Memory B cell (primary cell): ENCODE measurements at regions not wholly inside any gene's neighbourhood (a gene's known extent, or its start where the extent isn't known, plus 50 kb on each side); places are given as distances from the start of the nearest gene placed in this dataset.

Experiments used
- ATAC-seq: fragments of 150-1000 bp; cut with Tn5 transposase; 2 replicates; pipeline ENCODE4 v1.10.0; 2021; ENCODE audit warnings: low read depth, mild to moderate bottlenecking, moderate library complexity
- DNase-seq, 2 donors: peaks; one replicate each; pipeline ENCODE4 v3.0.0; 2022; ENCODE audit warnings: low spot score in 2 of 2
- H3K27ac Mint-ChIP-seq: one replicate; pipeline ENCODE4 v1.8.0; 2022; ENCODE audit warnings: mild to moderate bottlenecking, moderate library complexity, mixed read lengths
- H3K27me3 Mint-ChIP-seq: one replicate; pipeline ENCODE4 v1.8.0; 2022; ENCODE audit warnings: mixed read lengths
- H3K36me3 Mint-ChIP-seq: one replicate; pipeline ENCODE4 v1.8.0; 2022; ENCODE audit warnings: mild to moderate bottlenecking, mixed read lengths
- H3K4me1 Mint-ChIP-seq: one replicate; pipeline ENCODE4 v1.8.0; 2022; ENCODE audit warnings: mixed read lengths
- H3K4me3 Mint-ChIP-seq: one replicate; pipeline ENCODE4 v1.8.0; 2022; ENCODE audit warnings: mild to moderate bottlenecking, moderate library complexity, mixed read lengths
- H3K9me3 Mint-ChIP-seq: one replicate; pipeline ENCODE4 v1.8.0; 2022; ENCODE audit warnings: mixed read lengths

GRCh38 chr11:116403794-116404461 is 368.9 kb downstream of the BUD13 start:
- Mint-ChIP-seq H3K4me1 (peaks cover 2% of the 10 kb centered on the region), H3K27ac (no peak overlapping the region), H3K9me3 (no peaks in the 10 kb centered on the region), H3K27me3 (no peaks in the 10 kb centered on the region), H3K4me3 (no peak overlapping the region), H3K36me3 (no peaks in the 10 kb centered on the region)
- no peak for DNase-seq
- no peak for ATAC-seq

- H3K4me3 Mint-ChIP-seq, result no peak overlapping the region
- no peak overlapping the region for H3K27ac Mint-ChIP-seq
- H3K4me1 Mint-ChIP-seq, result peaks cover 2% of the 10 kb centered on the region
- ATAC-seq (no peak), DNase-seq (no peak)
- no peaks in the 10 kb centered on the region for H3K9me3 Mint-ChIP-seq
- no peaks in the 10 kb centered on the region for H3K27me3 Mint-ChIP-seq
- no peaks in the 10 kb centered on the region for H3K36me3 Mint-ChIP-seq
Observed at GRCh38 chr11:116400081-116400480, 372.7 kb downstream of the BUD13 start.

GRCh38 chr11:116397602-116398084 is 375.1 kb downstream of the BUD13 start:
- no peaks in the 10 kb centered on the region for H3K9me3 Mint-ChIP-seq
- ATAC-seq (no peak), DNase-seq (no peak)
- no peaks in the 10 kb centered on the region for H3K36me3 Mint-ChIP-seq
- H3K4me3 Mint-ChIP-seq, result no peak overlapping the region
- H3K4me1 Mint-ChIP-seq, result no peaks in the 10 kb centered on the region
- no peaks in the 10 kb centered on the region for H3K27me3 Mint-ChIP-seq
- H3K27ac Mint-ChIP-seq, result no peak overlapping the region

GRCh38 chr11:116396331-116396730 is 376.5 kb downstream of the BUD13 start:
- H3K27ac Mint-ChIP-seq, result no peak overlapping the region
- H3K27me3 Mint-ChIP-seq, result no peaks in the 10 kb centered on the region
- H3K4me3 Mint-ChIP-seq, result no peak overlapping the region
- H3K36me3 Mint-ChIP-seq, result no peaks in the 10 kb centered on the region
- no peaks in the 10 kb centered on the region for H3K4me1 Mint-ChIP-seq
- DNase-seq (no peak), ATAC-seq (no peak)
- H3K9me3 Mint-ChIP-seq, result no peaks in the 10 kb centered on the region

GRCh38 chr11:116394022-116394421 is 378.8 kb downstream of the BUD13 start:
- H3K9me3 Mint-ChIP-seq, result no peaks in the 10 kb centered on the region
- H3K27ac Mint-ChIP-seq, result no peak overlapping the region
- no peaks in the 10 kb centered on the region for H3K36me3 Mint-ChIP-seq
- DNase-seq, result no peak
- no peaks in the 10 kb centered on the region for H3K27me3 Mint-ChIP-seq
- no peaks in the 10 kb centered on the region for H3K4me1 Mint-ChIP-seq
- H3K4me3 Mint-ChIP-seq, result no peak overlapping the region
- no peak for ATAC-seq

GRCh38 chr11:116390963-116391362 is 381.8 kb downstream of the BUD13 start:
- Mint-ChIP-seq H3K4me3 (no peak overlapping the region), H3K27ac (no peak overlapping the region), H3K36me3 (no peaks in the 10 kb centered on the region), H3K4me1 (no peaks in the 10 kb centered on the region), H3K9me3 (no peaks in the 10 kb centered on the region), H3K27me3 (no peaks in the 10 kb centered on the region)
- no peak for DNase-seq
- no peak for ATAC-seq

GRCh38 chr11:116388146-116388545 is 384.6 kb downstream of the BUD13 start:
- Mint-ChIP-seq H3K27me3 (peaks cover under 1% of the 10 kb centered on the region), H3K36me3 (no peaks in the 10 kb centered on the region), H3K9me3 (no peaks in the 10 kb centered on the region), H3K4me1 (no peaks in the 10 kb centered on the region), H3K27ac (no peak overlapping the region), H3K4me3 (no peak overlapping the region)
- ATAC-seq, result no peak
- DNase-seq, result no peak

GRCh38 chr11:116387641-116388040 is 385.1 kb downstream of the BUD13 start:
- Mint-ChIP-seq H3K4me3 (no peak overlapping the region), H3K36me3 (no peaks in the 10 kb centered on the region), H3K4me1 (no peaks in the 10 kb centered on the region), H3K27me3 (peaks cover 1% of the 10 kb centered on the region), H3K9me3 (no peaks in the 10 kb centered on the region), H3K27ac (no peak overlapping the region)
- ATAC-seq (no peak), DNase-seq (no peak)

GRCh38 chr11:116386118-116386699 is 386.6 kb downstream of the BUD13 start:
- ATAC-seq, result no peak
- no peak for DNase-seq
- Mint-ChIP-seq H3K36me3 (peaks cover 2% of the 10 kb centered on the region), H3K4me3 (no peak overlapping the region), H3K9me3 (no peaks in the 10 kb centered on the region), H3K27ac (no peak overlapping the region), H3K27me3 (peaks cover 6% of the 10 kb centered on the region), H3K4me1 (peaks cover 6% of the 10 kb centered on the region)

GRCh38 chr11:116384876-116385275 is 387.9 kb downstream of the BUD13 start:
- ATAC-seq (no peak), DNase-seq (no peak)
- H3K27me3 Mint-ChIP-seq, result peaks cover 6% of the 10 kb centered on the region
- H3K36me3 Mint-ChIP-seq, result peaks cover 2% of the 10 kb centered on the region
- no peak overlapping the region for H3K27ac Mint-ChIP-seq
- no peaks in the 10 kb centered on the region for H3K9me3 Mint-ChIP-seq
- H3K4me1 Mint-ChIP-seq, result peaks cover 6% of the 10 kb centered on the region
- no peak overlapping the region for H3K4me3 Mint-ChIP-seq

- Mint-ChIP-seq H3K4me3 (no peak overlapping the region), H3K27ac (no peak overlapping the region), H3K9me3 (no peaks in the 10 kb centered on the region), H3K27me3 (peaks cover 6% of the 10 kb centered on the region), H3K36me3 (peaks cover 2% of the 10 kb centered on the region), H3K4me1 (peaks cover 6% of the 10 kb centered on the region)
- ATAC-seq (no peak), DNase-seq (no peak)
Observed at GRCh38 chr11:116384407-116384806, 388.4 kb downstream of the BUD13 start.

- Mint-ChIP-seq H3K4me1 (peaks cover 17% of the 10 kb centered on the region), H3K36me3 (peaks cover 4% of the 10 kb centered on the region), H3K4me3 (no peak overlapping the region), H3K9me3 (peaks cover 4% of the 10 kb centered on the region), H3K27me3 (peaks cover 8% of the 10 kb centered on the region), H3K27ac (no peak overlapping the region)
- ATAC-seq (no peak), DNase-seq (peak in 1 of 2 donors; percentile 20)
Observed at GRCh38 chr11:116379185-116379828, 393.5 kb downstream of the BUD13 start.

- DNase-seq (no peak), ATAC-seq (no peak)
- Mint-ChIP-seq H3K9me3 (peaks cover 8% of the 10 kb centered on the region), H3K36me3 (peaks cover 4% of the 10 kb centered on the region), H3K27ac (no peak overlapping the region), H3K4me1 (peaks cover 18% of the 10 kb centered on the region), H3K4me3 (no peak overlapping the region), H3K27me3 (peaks cover 2% of the 10 kb centered on the region)
Observed at GRCh38 chr11:116376547-116376946, 396.2 kb downstream of the BUD13 start.

- peaks cover 18% of the 10 kb centered on the region for H3K4me1 Mint-ChIP-seq
- DNase-seq, result no peak
- H3K4me3 Mint-ChIP-seq, result no peak overlapping the region
- no peak for ATAC-seq
- peaks cover 2% of the 10 kb centered on the region for H3K27me3 Mint-ChIP-seq
- H3K36me3 Mint-ChIP-seq, result peaks cover 4% of the 10 kb centered on the region
- peaks cover 8% of the 10 kb centered on the region for H3K9me3 Mint-ChIP-seq
- H3K27ac Mint-ChIP-seq, result no peak overlapping the region
Observed at GRCh38 chr11:116376054-116376453, 396.7 kb downstream of the BUD13 start.
